Heart right ventricle (tissue), 16 donors: ENCODE measurements at regions not wholly inside any gene's neighbourhood (a gene's known extent, or its start where the extent isn't known, plus 50 kb on each side); places are given as distances from the start of the nearest gene placed in this dataset.

ENCODE experiments used
- ATAC-seq, 8 donors: fragments of 200-7000 bp; cut with Tn5 transposase; one replicate each; pipeline ENCODE4 v1.9.1; 2020; ENCODE audit warnings: mild to moderate bottlenecking in 8 of 8, moderate library complexity in 8 of 8, moderate number of reproducible peaks in 1 of 8
- DNase-seq, 2 donors: peaks; one replicate each; pipeline ENCODE4 v3.0.0-alpha.2; 2020
- H3K27ac ChIP-seq, 10 donors: fragments of 200-600 bp; sonication (generic) in 2 of 10; one replicate each; pipeline versions ENCODE4 v1.5.0 to v1.8.0; 2020 to 2022; ENCODE audit warnings: mild to moderate bottlenecking in 3 of 10
- H3K27me3 ChIP-seq, 7 donors: fragments of 200-600 bp; one replicate each; pipeline ENCODE4 v1.8.0; 2021 to 2022; ENCODE audit warnings: mild to moderate bottlenecking in 2 of 7
- H3K36me3 ChIP-seq, 9 donors: fragments of 200-600 bp; sonication (generic) in 1 of 9; one replicate each; pipeline versions ENCODE4 v1.5.0 to v1.8.0; 2020 to 2022; ENCODE audit warnings: mild to moderate bottlenecking in 2 of 9
- H3K4me1 ChIP-seq, 9 donors: fragments of 200-600 bp; sonication (generic) in 1 of 9; one replicate each; pipeline versions ENCODE4 v1.5.0 to v1.8.0; 2020 to 2022; ENCODE audit warnings: mild to moderate bottlenecking in 4 of 9
- H3K4me3 ChIP-seq, 10 donors: fragments of 200-600 bp; sonication (generic) in 2 of 10; one replicate each; pipeline versions ENCODE4 v1.5.0 to v1.8.0; 2020 to 2022; ENCODE audit warnings: mild to moderate bottlenecking in 7 of 10, moderate library complexity in 2 of 10
- H3K9me3 ChIP-seq, 11 donors: fragments of 200-600 bp in 10 of 11; sonication (generic) in 2 of 11; one replicate each; pipeline versions ENCODE4 v1.5.0 to v1.8.0; 2013 to 2022; ENCODE audit warnings: mild to moderate bottlenecking in 2 of 11, control low read depth in 1 of 11, moderate library complexity in 1 of 11
- CTCF ChIP-seq, 9 donors: fragments of 200-600 bp; sonication (generic) in 2 of 9; IDR thresholded peaks; one replicate each; pipeline versions ENCODE4 v1.5.0 to v1.8.0; 2021 to 2022; ENCODE audit warnings: antibody characterized with exemption in 9 of 9, mild to moderate bottlenecking in 5 of 9, moderate library complexity in 1 of 9
- WGBS, 2 donors: extraction: QIAGEN DNeasy Blood & Tissue Kit; methylation state at CpG; one replicate each; pipeline ENCODE4 v1.1.7; 2013; ENCODE audit warnings: inconsistent platforms in 1 of 2; 5-methylcytosine and 5-hydroxymethylcytosine counted together
- intact Hi-C, 10 donors: fragments of 100-400 bp; cut with DNase I; formaldehyde crosslinking; loops; one replicate each; pipeline versions ENCODE4 v1.11.1 to v1.14.2; 2022
- donor health status: Arrhythmogenic right ventricular cardiomyopathy.
- donor health status: ischemic (EF 13 %, LVEDD 7.1; RV severe dilation, severe dysfunction).
- donor health status: healthy with polysubstance abuse.
- donor health status: DM: no; HTN: yes; CAD: no.
- donor health status: DM: no; HTN: no; CAD: no.
- donor health status: ischemic (EF 25% LVEDD 6.9; RV normal size, moderate dysfunction).
- donor health status: ischemic (EF 25% LVEDD 5.7; RV mildly dilated, moderate dysfunction).
- donor health status: healthy.
- donor health status: DM: yes; HTN: yes; CAD: no.
- donor health status: Ischemic cardiomyopathy.
- donor health status: ischemic (EF 35%, LVEDD 5.7; RV mildly dilated, moderate dysfunction).
- donor health status: nonischemic (EF 11% LVEDD 7.7; RV severe dilation, severe dysfunction).
- donor health status: DM: yes; HTN: yes; CAD: no.
- donor health status: PGD.
- donor health status: ischemic (EF 29% LVEDD 5.4; RV normal size, mild dysfunction).
- donor health status: nonischemic (EF 23%, LVEDD 6.1; RV moderate dilation, normal function).

- intact Hi-C loops = no loop called here
These were observed 159.4 kb downstream of the HS3ST3A1 start for GRCh38 chr17:13442361-13442760.

DNA sequence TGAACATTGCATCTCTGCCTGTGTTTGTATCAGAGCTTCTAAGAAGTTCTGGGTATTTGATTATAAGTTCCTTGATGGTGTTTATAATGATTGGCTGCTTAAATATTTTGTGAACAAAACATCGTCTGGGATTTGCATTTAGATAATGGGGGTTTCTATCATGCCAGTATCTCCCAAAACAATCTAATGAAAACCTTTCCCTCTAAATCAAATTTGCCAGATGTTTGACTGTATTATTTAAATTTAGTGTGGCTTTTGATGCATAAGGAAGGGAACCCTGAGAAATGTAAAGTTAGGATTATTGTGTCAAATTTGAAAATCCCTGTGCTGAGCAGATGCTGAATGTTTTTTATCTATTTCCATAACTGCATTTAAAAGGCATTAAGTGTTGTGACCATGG, 159.9 kb downstream of the HS3ST3A1 start:
- H3K9me3 ChIP-seq = no peaks in the 10 kb centered on the region
- H3K4me3 ChIP-seq = no peak overlapping the region
- 76 to 79% methylated on average over 1 of the region's 1 CpG for WGBS, 2 donors
- TF ChIP-seq CTCF (IDR thresholded peaks at IDR 0.05) = no peak
- no peaks in the 10 kb centered on the region for H3K27me3 ChIP-seq
- DNase-seq (no peak), ATAC-seq (no peak)
- H3K4me1 ChIP-seq = no peaks in the 10 kb centered on the region
- H3K27ac ChIP-seq = no peak overlapping the region
- no peaks in the 10 kb centered on the region for H3K36me3 ChIP-seq
- intact Hi-C loops = no loop called here

More at GRCh38 chr17:13442361-13442760, 159.4 kb downstream of the HS3ST3A1 start:
- TF ChIP-seq CTCF (IDR thresholded peaks at IDR 0.05) = no peak
- Histone ChIP-seq H3K36me3 (no peaks in the 10 kb centered on the region), H3K27ac (no peak overlapping the region), H3K27me3 (no peaks in the 10 kb centered on the region), H3K4me3 (no peak overlapping the region), H3K4me1 (no peaks in the 10 kb centered on the region), H3K9me3 (no peaks in the 10 kb centered on the region)
- DNase-seq (no peak), ATAC-seq (no peak)
- 85 to 90% methylated on average over 4 of the region's 4 CpGs for WGBS, 2 donors

DNA sequence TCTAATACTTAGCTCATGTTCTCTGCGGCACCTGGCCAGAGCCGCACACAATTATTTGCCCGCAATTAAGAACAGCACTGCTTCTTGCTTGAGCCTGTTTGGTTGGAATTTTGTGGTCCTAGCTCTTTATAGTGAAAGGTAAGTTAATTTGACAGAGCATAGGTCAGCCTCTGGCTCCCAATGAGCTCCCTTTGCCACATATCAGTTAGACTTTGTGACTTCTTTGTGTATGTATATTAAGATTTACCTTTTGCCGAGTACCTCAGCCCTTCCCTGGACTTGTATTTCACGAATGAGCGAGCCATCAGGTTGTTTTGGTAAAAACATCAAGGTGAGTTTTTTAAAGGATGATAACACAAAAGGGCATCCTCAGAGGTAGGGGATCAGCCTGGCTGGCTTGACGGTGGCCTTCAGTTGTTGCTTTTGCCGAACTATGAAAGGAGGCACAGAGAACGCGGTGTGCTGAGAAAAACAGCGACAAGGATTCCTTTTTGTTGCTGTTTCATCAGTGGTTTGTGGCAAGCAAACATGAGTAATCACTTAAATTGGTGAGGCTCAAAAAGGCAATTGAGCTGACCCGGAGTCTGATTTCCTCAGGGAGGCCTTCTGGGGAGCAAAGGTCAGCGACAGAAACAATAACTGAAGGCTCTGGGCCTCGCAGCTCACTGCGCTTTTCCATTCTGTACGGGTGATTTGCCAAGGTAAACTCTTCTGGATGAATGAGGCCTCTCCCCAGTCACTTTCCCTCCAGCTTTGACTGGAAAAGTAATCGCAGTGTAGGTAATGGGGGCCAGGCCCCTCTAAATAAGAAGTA, 163.6 kb downstream of the HS3ST3A1 start:
- ATAC-seq (no peak), DNase-seq (no peak)
- WGBS, 2 donors = 77 to 81% methylated on average over 17 of the region's 17 CpGs
- Histone ChIP-seq H3K9me3 (peaks cover 0 to under 1% (median 0%) of the 10 kb centered on the region in 11 donors), H3K36me3 (no peaks in the 10 kb centered on the region), H3K27me3 (no peaks in the 10 kb centered on the region), H3K4me3 (no peak overlapping the region), H3K4me1 (no peaks in the 10 kb centered on the region), H3K27ac (no peak overlapping the region)
- intact Hi-C loops = no loop called here
- no peak for TF ChIP-seq CTCF (IDR thresholded peaks at IDR 0.05)

GRCh38 chr17:13435230-13435629, 166.5 kb downstream of the HS3ST3A1 start:
- no peaks in the 10 kb centered on the region for H3K36me3 ChIP-seq
- 90 to 91% methylated on average over 3 of the region's 3 CpGs for WGBS, 2 donors
- no peak for TF ChIP-seq CTCF (IDR thresholded peaks at IDR 0.05)
- no peak for DNase-seq
- no peaks in the 10 kb centered on the region for H3K27me3 ChIP-seq
- H3K4me1 ChIP-seq = no peaks in the 10 kb centered on the region
- no peak for ATAC-seq
- intact Hi-C loops = no loop called here
- peaks cover 0 to 4% (median 0%) of the 10 kb centered on the region in 11 donors for H3K9me3 ChIP-seq
- no peak overlapping the region for H3K27ac ChIP-seq
- H3K4me3 ChIP-seq = no peak overlapping the region
